Body of pancreas (tissue), 4 donors: ENCODE measurements at regions not wholly inside any gene's neighbourhood (a gene's known extent, or its start where the extent isn't known, plus 50 kb on each side); places are given as distances from the start of the nearest gene placed in this dataset.

Experiments
- CTCF ChIP-seq, 7 experiments: fragments of 450-650 bp in 4 of 7; fragments of 200-600 bp in 3 of 7; sonication (generic) in 3 of 7; IDR thresholded peaks; one replicate each; pipeline ENCODE4 v1.5.1; 2016 to 2019; ENCODE audit warnings: antibody characterized with exemption in 7 of 7
- POLR2A ChIP-seq, 3 donors: fragments of 450-650 bp; IDR thresholded peaks; one replicate each; pipeline ENCODE4 v1.6.1; 2016; ENCODE audit warnings: antibody characterized with exemption in 3 of 3, mild to moderate bottlenecking in 2 of 3

GRCh38 chr9:107875571-107875980 is 386.0 kb upstream of the KLF4 start:
- TF ChIP-seq CTCF (IDR thresholded peaks at IDR 0.05) (no peak), POLR2A (IDR thresholded peaks at IDR 0.05) (no peak)
